Adrenal gland (tissue), 9 donors: ENCODE measurements at regions not wholly inside any gene's neighbourhood (a gene's known extent, or its start where the extent isn't known, plus 50 kb on each side); places are given as distances from the start of the nearest gene placed in this dataset.

Experiments used
- DNase-seq, 7 donors: peaks; one replicate each; pipeline ENCODE4 v3.0.0-alpha.2; 2019 to 2020
- H3K27ac ChIP-seq, 5 donors: fragments of 200-600 bp; sonication (generic) in 4 of 5; 1 replicate in 3 of 5; 2 replicates in 2 of 5; pipeline versions ENCODE4 v1.5.1 to v1.8.0; 2016 to 2020; ENCODE audit warnings: mild to moderate bottlenecking in 1 of 5
- H3K27me3 ChIP-seq: fragments of 200-600 bp; 2 replicates; pipeline ENCODE4 v1.8.0; 2021
- H3K36me3 ChIP-seq, 2 donors: fragments of 200-600 bp; replicated peaks in 1 of 2; 1 replicate in 1 of 2; 2 replicates in 1 of 2; pipeline versions ENCODE4 v1.5.1 to v1.8.0; 2018 to 2022
- H3K4me1 ChIP-seq, 2 donors: fragments of 200-600 bp; replicated peaks in 1 of 2; 1 replicate in 1 of 2; 2 replicates in 1 of 2; pipeline versions ENCODE4 v1.5.1 to v1.8.0; 2018 to 2021
- H3K4me3 ChIP-seq, 4 donors: fragments of 200-600 bp; sonication (generic) in 3 of 4; one replicate each; pipeline ENCODE4 v1.5.1; 2016 to 2018
- H3K9me3 ChIP-seq, 3 donors: fragments of 200-600 bp; sonication (generic) in 1 of 3; replicated peaks in 1 of 3; 1 replicate in 2 of 3; 2 replicates in 1 of 3; pipeline versions ENCODE4 v1.5.1 to v1.8.0; 2016 to 2021
- POLR2A ChIP-seq, 2 donors: fragments of 450-650 bp; IDR thresholded peaks; one replicate each; pipeline ENCODE4 v1.6.1; 2017; ENCODE audit warnings: antibody characterized with exemption in 2 of 2, mild to moderate bottlenecking in 2 of 2, moderate library complexity in 1 of 2
- WGBS, 4 donors: extraction: QIAGEN DNeasy Blood & Tissue Kit in 2 of 4; methylation state at CpG; one replicate each; pipeline versions ENCODE4 v1.1.5 to v1.1.7; 2013 to 2017; 5-methylcytosine and 5-hydroxymethylcytosine counted together
- intact Hi-C, 2 donors: fragments of 100-400 bp; cut with DNase I; formaldehyde crosslinking; loops; one replicate each; pipeline versions ENCODE4 v1.14.1 to v1.15.0; 2022 to 2023
- TF ChIP-seq, protein P1 (sequence below), 6 experiments: fragments of 450-650 bp in 4 of 6; fragments of 200-600 bp in 2 of 6; sonication (generic) in 1 of 6; IDR thresholded peaks; 1 replicate in 5 of 6; 2 replicates in 1 of 6; pipeline versions ENCODE4 v1.5.1 to v1.8.0; 2016 to 2021; ENCODE audit warnings: antibody characterized with exemption in 6 of 6, mild to moderate bottlenecking in 2 of 6, moderate library complexity in 1 of 6
- donor health status: healthy with polysubstance abuse.
- donor health status: Bipolar disorder and iron deficiency.
- donor health status: DM: yes; HTN: yes; CAD: no.
- donor health status: DM: no; HTN: no; CAD: no.
- donor health status: DM: no; HTN: no; CAD: no.

GRCh38 chr13:93116809-93117208 is 109.8 kb upstream of the GPC6 start:
- no peak overlapping the region for H3K4me3 ChIP-seq
- H3K9me3 ChIP-seq = no peaks in the 10 kb centered on the region
- no peak for DNase-seq
- H3K27ac ChIP-seq = no peak overlapping the region
- no peak for TF ChIP-seq POLR2A (IDR thresholded peaks at IDR 0.05)
- TF ChIP-seq, protein P1, sequence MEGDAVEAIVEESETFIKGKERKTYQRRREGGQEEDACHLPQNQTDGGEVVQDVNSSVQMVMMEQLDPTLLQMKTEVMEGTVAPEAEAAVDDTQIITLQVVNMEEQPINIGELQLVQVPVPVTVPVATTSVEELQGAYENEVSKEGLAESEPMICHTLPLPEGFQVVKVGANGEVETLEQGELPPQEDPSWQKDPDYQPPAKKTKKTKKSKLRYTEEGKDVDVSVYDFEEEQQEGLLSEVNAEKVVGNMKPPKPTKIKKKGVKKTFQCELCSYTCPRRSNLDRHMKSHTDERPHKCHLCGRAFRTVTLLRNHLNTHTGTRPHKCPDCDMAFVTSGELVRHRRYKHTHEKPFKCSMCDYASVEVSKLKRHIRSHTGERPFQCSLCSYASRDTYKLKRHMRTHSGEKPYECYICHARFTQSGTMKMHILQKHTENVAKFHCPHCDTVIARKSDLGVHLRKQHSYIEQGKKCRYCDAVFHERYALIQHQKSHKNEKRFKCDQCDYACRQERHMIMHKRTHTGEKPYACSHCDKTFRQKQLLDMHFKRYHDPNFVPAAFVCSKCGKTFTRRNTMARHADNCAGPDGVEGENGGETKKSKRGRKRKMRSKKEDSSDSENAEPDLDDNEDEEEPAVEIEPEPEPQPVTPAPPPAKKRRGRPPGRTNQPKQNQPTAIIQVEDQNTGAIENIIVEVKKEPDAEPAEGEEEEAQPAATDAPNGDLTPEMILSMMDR (IDR thresholded peaks at IDR 0.05) = peak in 1 of 6 experiments; percentile 22
- intact Hi-C loops = no loop called here
- 18 to 49% (median 36%) methylated on average over 1 of the region's 1 CpG for WGBS, 4 donors
- no peaks in the 10 kb centered on the region for H3K36me3 ChIP-seq
- H3K27me3 ChIP-seq = no peaks in the 10 kb centered on the region
- H3K4me1 ChIP-seq = no peaks in the 10 kb centered on the region

DNA sequence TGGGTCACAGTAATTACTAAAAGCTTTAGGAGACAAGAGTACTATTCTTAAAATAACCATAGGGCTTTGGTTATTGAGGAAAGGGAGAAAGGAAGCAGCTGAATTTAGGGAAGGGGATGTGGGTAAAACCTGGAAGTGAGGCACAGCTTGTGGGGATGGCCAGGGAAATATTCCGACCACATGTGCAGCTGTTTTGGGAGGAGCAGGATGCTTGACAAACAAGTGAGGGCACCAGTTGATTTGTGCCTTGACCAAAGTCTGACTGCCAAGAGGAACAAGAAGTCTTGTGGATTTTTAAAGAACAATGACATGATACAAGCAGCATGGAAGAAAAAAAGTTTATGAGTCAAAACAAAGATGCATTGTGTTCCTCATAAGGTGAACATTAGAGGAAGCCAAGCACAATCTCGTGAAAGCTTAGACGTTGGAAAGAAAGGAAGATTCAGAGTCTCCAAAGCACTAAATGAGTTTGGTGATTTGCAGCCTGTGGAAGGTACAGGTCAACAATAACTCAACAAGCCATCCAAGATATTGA is 108.5 kb upstream of the GPC6 start:
- 57 to 67% (median 63%) methylated on average over 3 of the region's 3 CpGs for WGBS, 4 donors
- no peaks in the 10 kb centered on the region for H3K36me3 ChIP-seq
- H3K27me3 ChIP-seq = no peaks in the 10 kb centered on the region
- TF ChIP-seq POLR2A (IDR thresholded peaks at IDR 0.05) = no peak
- TF ChIP-seq, protein P1 (IDR thresholded peaks at IDR 0.05) = no peak
- no peak overlapping the region for H3K4me3 ChIP-seq
- H3K9me3 ChIP-seq = no peaks in the 10 kb centered on the region
- DNase-seq = no peak
- H3K27ac ChIP-seq = no peak overlapping the region
- no peaks in the 10 kb centered on the region for H3K4me1 ChIP-seq
- intact Hi-C loops = no loop called here

GRCh38 chr13:93140912-93141311 is 85.7 kb upstream of the GPC6 start:
- TF ChIP-seq, protein P1 (IDR thresholded peaks at IDR 0.05) = no peak
- no peak for TF ChIP-seq POLR2A (IDR thresholded peaks at IDR 0.05)
- Histone ChIP-seq H3K9me3 (no peaks in the 10 kb centered on the region), H3K4me3 (no peak overlapping the region), H3K27me3 (no peaks in the 10 kb centered on the region), H3K4me1 (no peaks in the 10 kb centered on the region), H3K36me3 (no peaks in the 10 kb centered on the region), H3K27ac (no peak overlapping the region)
- WGBS, 4 donors = 86 to 95% (median 90%) methylated on average over 2 of the region's 2 CpGs
- intact Hi-C loops = no loop called here
- no peak for DNase-seq

DNA sequence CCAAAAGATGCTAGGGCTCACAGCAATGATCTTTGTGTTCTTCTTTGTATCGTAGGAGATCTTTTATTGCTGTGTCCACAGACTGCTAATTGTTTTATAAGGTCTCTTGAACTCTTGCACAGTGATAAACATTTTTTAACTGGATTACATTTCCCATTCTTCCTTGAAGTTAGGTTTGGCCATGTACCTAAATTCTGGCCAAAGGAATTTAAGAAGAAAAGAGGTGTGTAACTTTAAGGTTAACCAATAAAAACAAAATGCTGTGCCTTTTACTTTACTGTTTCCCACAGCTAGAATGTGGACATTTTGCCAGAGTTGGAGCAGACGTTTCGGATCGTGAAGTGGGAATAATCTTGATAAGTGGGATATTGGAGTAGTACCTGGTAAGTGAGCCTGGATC is 82.6 kb upstream of the GPC6 start:
- DNase-seq = no peak
- Histone ChIP-seq H3K9me3 (no peaks in the 10 kb centered on the region), H3K27me3 (no peaks in the 10 kb centered on the region), H3K4me1 (no peaks in the 10 kb centered on the region), H3K27ac (no peak overlapping the region), H3K36me3 (no peaks in the 10 kb centered on the region), H3K4me3 (no peak overlapping the region)
- no peak for TF ChIP-seq POLR2A (IDR thresholded peaks at IDR 0.05)
- TF ChIP-seq, protein P1 (IDR thresholded peaks at IDR 0.05) = no peak
- intact Hi-C loops = no loop called here
- 68 to 81% (median 76%) methylated on average over 4 of the region's 4 CpGs for WGBS, 4 donors
